ENCODE measurements at regions not wholly inside any gene's neighbourhood (a gene's known extent, or its start where the extent isn't known, plus 50 kb on each side); places are given as distances from the start of the nearest gene placed in this dataset.

DNA sequence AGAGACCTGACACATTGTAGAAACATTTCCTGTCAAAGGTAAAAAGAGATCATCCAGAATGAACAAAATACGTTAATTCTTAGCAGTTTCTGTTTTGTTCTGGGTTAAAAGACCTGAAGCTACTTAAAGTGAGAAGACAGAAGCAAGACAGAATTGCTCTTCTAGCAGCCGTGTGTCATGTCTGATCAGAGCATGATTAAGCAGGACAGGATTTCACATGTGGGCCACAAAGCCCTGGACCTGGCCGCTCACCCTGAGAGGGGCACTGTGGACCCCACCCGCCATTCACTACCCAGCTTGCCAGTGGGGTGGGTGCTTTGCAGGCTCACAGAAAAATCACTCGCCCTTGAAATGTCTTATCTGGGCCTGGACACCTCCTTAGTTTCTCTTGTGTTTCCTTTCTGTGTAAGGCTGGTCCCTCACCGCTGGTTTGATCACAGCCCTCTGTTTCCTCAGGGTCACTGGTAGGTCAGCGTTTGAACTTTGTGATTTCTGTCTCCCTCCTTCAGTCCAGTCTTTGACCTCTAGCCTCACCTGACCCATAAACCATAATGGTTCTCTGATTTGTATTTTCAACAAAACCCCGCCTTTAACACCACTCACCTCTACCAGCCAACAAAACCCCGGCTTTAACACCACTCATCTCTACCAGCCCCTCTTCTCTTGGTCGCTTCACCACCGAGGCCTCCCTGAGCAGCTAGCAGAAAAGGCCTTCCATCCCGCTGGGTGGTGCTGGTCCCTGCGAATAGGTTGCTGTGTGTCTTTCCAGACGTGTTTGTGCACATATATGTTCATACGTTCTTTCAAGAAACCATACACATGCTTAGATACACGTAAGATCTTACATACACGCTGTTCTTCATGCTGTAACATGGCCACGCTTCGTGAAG is 185.0 kb downstream of the OR4M2 start:
- no peak for DNase-seq (ENCODE audit: low read depth, low spot score)
- Histone ChIP-seq H3K27ac (ENCODE audit: low read depth, low read length) (no peak overlapping the region), H3K4me2 (ENCODE audit: low read length) (no peak overlapping the region), H3K36me3 (ENCODE audit: control insufficient read depth in 1 of 2, insufficient read depth in 2 of 2, low read length in 2 of 2) (no peaks in the 10 kb centered on the region), H4K20me1 (ENCODE audit: insufficient read depth) (no peaks in the 10 kb centered on the region), H3K9me3 (ENCODE audit: control insufficient read depth in 1 of 2, insufficient read depth in 1 of 2, low read depth in 1 of 2, low read length in 2 of 2) (peaks cover 33 to 54% of the 10 kb centered on the region in 2 experiments; a peak in 2 of 4 replicates), H3K4me3 (replicated peaks in 1 of 2; ENCODE audit: low read depth in 1 of 2, low read length in 2 of 2) (no peak overlapping the region), H3K27me3 (ENCODE audit: insufficient read depth, low read length) (no peaks in the 10 kb centered on the region), H2AFZ (ENCODE audit: low read depth, low read length, poor library complexity, severe bottlenecking) (no peak overlapping the region), H3K4me1 (ENCODE audit: control insufficient read depth in 1 of 2, insufficient read depth in 2 of 2, low read length in 2 of 2) (no peaks in the 10 kb centered on the region), H3K79me2 (ENCODE audit: insufficient read depth, low read length) (no peaks in the 10 kb centered on the region), H3K9ac (ENCODE audit: low read length) (no peak overlapping the region), H3K9me2 (ENCODE audit: insufficient read depth) (no peaks in the 10 kb centered on the region)
- intact Hi-C loops (cut with micrococcal nuclease): no loop called here
- RAD21 ChIA-PET (ENCODE audit: low non-redundant PET in 1 of 2, low total read pairs in 2 of 2, uncharacterized antibody in 2 of 2, unreplicated experiment in 2 of 2): no interaction called here
- CTCF ChIA-PET: no interaction called here
- BruUV-seq (replicated peaks): no TSS peak
- no peak for ATAC-seq
- no peak for TF ChIP-seq CBX3 (IDR thresholded peaks at IDR 0.05; ENCODE audit: low read depth)
- TF ChIP-seq, protein P1, sequence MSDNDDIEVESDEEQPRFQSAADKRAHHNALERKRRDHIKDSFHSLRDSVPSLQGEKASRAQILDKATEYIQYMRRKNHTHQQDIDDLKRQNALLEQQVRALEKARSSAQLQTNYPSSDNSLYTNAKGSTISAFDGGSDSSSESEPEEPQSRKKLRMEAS (IDR thresholded peaks at IDR 0.05): no peak
- TF ChIP-seq SIN3A (IDR thresholded peaks at IDR 0.05; ENCODE audit: low read depth): no peak
- TF ChIP-seq, protein P2, sequence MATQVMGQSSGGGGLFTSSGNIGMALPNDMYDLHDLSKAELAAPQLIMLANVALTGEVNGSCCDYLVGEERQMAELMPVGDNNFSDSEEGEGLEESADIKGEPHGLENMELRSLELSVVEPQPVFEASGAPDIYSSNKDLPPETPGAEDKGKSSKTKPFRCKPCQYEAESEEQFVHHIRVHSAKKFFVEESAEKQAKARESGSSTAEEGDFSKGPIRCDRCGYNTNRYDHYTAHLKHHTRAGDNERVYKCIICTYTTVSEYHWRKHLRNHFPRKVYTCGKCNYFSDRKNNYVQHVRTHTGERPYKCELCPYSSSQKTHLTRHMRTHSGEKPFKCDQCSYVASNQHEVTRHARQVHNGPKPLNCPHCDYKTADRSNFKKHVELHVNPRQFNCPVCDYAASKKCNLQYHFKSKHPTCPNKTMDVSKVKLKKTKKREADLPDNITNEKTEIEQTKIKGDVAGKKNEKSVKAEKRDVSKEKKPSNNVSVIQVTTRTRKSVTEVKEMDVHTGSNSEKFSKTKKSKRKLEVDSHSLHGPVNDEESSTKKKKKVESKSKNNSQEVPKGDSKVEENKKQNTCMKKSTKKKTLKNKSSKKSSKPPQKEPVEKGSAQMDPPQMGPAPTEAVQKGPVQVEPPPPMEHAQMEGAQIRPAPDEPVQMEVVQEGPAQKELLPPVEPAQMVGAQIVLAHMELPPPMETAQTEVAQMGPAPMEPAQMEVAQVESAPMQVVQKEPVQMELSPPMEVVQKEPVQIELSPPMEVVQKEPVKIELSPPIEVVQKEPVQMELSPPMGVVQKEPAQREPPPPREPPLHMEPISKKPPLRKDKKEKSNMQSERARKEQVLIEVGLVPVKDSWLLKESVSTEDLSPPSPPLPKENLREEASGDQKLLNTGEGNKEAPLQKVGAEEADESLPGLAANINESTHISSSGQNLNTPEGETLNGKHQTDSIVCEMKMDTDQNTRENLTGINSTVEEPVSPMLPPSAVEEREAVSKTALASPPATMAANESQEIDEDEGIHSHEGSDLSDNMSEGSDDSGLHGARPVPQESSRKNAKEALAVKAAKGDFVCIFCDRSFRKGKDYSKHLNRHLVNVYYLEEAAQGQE (IDR thresholded peaks at IDR 0.05; ENCODE audit: low read depth): no peak
- TF ChIP-seq JUND (IDR thresholded peaks at IDR 0.05): no peak
- TF ChIP-seq EZH2 (IDR thresholded peaks at IDR 0.05): no peak
- POLR2A ChIA-PET: no interaction called here
